ENCODE measurements at regions not wholly inside any gene's neighbourhood (a gene's known extent, or its start where the extent isn't known, plus 50 kb on each side); places are given as distances from the start of the nearest gene placed in this dataset.

DNA sequence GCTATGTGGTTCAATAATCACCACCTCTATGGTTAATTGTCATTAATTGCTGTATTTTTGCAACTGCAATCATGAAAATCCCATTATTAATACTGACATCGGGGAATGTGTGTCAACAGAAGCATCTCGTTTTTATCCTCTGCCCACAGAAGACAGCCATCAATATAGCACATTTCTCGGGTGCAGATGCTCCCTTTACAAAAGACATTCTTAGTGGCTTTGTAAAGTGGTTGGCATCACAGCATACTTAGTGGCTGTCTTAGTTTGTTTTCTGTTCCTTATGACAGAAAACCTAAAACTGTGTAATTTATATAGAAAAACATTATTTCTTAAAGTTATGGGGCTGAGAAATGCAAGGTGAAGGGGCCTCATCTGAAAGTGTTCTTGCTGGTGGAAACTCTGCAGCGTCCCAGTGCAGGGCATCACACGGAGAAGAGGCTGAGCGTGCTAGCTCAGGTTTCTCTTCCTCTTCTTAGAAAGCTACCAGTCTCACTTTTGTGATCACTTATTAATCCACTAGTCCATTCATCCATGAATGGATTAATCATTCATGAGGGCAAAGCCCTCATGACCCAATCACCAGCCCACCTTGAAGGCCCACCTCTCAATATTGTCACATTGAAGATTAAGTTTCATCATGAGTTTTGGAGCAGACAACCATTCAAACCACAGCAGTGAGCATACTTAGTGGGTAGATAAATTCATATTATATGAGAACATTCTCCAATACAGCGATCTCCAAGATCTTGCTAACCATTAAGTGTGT, 1067.7 kb upstream of the PABPC4L start:
- TF ChIP-seq, protein P1, sequence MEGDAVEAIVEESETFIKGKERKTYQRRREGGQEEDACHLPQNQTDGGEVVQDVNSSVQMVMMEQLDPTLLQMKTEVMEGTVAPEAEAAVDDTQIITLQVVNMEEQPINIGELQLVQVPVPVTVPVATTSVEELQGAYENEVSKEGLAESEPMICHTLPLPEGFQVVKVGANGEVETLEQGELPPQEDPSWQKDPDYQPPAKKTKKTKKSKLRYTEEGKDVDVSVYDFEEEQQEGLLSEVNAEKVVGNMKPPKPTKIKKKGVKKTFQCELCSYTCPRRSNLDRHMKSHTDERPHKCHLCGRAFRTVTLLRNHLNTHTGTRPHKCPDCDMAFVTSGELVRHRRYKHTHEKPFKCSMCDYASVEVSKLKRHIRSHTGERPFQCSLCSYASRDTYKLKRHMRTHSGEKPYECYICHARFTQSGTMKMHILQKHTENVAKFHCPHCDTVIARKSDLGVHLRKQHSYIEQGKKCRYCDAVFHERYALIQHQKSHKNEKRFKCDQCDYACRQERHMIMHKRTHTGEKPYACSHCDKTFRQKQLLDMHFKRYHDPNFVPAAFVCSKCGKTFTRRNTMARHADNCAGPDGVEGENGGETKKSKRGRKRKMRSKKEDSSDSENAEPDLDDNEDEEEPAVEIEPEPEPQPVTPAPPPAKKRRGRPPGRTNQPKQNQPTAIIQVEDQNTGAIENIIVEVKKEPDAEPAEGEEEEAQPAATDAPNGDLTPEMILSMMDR (IDR thresholded peaks at IDR 0.05): no peak

DNA sequence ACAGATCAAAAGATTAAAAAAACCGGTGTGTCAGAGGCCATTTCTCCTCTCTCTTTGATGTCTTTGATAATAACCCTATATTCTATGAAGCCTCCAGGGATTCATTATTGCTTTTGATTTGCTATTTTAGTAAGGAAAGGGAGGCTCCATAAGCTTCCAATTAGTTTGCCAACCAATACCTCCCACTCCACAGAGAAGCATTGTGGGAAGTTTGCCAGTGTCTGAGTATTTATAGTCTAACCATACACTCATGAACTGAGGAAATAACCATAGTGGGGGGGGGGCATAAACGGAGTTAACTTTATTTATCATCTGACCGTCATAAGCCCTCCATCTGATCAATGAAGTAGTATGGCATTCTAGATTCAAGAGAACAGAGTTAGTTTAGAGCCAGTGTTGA, 1066.8 kb upstream of the PABPC4L start:
- TF ChIP-seq, protein P1 (IDR thresholded peaks at IDR 0.05): no peak

DNA sequence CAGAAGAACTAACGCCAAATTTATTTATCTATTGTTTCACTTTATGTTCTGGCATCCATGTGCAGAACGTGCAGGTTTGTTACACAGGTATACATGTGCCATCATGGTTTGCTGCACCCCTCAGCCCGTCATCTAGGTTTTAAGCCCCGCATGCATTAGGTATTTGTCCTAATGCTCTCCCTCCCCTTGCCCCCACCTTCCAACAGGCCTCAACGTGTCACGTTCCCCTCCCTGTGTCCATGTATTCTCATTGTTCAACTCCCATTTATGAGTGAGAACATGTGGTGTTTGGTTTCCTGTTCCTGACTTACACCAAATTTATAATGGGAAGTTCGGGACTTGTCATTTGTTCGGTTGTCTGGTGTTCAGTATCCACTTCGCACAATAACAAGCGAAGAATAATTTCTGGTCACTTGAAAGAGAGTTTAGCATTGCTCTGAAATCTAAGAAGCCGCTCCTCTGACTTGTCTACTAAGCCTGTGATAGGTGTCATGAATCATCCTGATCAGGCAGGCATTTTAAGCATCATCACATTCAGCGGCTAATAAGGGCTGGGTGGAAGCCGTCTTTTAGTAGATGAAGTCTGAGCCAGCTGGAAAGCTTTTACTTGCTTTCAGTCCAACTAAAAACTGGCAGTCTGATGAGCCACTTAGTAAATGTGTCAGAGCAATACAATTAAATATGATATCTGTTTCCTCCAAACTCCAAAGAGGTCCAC, 1065.7 kb upstream of the PABPC4L start:
- TF ChIP-seq, protein P1 (IDR thresholded peaks at IDR 0.05): no peak

DNA sequence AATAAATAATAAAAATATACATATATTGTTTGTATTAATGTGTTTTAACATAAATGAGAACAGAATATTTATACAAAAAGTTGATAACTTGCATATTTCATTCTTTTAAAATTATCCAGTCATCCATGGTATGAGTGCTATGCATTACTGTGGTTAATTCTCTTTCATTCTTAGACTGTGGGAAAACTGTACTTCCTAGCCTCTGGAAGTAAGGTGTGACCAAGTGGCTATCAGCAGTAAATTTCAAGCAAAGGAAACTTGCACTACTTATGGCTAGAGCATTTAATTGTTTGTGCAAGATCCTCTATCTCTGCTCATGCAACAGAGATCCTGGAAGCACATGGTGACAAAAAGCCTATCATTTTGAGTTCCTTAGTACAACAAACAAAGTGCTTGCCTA, 1054.5 kb upstream of the PABPC4L start:
- TF ChIP-seq, protein P1 (IDR thresholded peaks at IDR 0.05): no peak

DNA sequence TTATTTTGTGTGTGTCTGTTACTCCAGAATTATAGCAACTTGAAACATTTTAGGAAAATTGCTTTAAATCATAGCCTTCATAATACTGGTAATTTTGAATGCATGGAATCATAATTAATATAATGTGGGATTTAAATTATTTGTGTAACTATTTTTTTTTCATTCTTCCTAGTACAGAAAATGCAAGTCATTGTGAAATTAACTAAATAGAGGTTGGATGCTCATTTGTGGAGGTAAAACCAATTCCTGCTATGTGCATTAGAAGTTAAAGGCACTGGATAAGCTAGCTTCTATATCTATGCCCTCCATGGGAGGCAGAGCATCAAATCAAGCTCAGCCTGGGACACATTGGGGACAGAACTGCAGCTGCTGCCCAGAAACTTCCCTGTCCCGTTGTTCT, 1048.5 kb upstream of the PABPC4L start:
- TF ChIP-seq, protein P1 (IDR thresholded peaks at IDR 0.05): no peak

DNA sequence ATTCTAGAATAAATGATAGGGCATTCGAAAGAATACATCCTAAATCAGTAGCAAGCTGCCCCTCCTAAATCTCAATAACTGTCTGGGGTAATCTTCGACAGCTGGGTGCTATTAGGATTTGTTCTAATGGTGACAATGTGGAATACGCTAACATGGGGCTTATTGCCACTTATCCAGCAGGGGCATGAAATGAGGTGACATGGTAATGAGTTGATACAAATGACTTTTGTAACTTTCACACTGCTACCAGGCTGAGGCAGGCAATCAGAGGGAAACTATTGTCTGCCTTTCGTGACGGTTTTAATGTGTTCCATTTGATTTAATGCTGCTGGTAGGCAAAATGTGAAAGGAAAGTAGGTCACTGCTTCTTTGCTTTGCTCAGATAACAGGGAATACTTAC, 1047.4 kb upstream of the PABPC4L start:
- TF ChIP-seq, protein P1 (IDR thresholded peaks at IDR 0.05): no peak

DNA sequence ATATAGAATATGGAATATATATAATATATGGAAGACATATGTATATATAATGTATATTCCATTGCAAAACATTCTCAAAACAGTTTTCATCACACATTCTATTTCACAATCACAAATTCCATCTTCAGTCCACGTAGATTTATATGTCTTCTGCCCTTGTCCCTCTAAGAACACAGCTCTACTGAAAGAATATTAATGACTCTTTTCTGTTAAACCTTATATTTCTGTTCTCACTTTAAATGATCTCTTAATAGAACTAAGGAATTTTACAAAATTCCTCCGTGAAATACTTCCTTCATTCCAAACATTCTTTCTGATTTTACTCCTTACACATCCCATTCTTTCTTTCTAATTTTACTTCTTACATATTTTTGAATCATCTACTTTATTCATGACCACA, 1043.1 kb upstream of the PABPC4L start:
- TF ChIP-seq, protein P1 (IDR thresholded peaks at IDR 0.05): no peak
